CD4-positive, alpha-beta T cell treated with Interleukin-12 subunit alpha and Interleukin-12 subunit beta, for 1 hour (primary cell): ENCODE measurements at regions not wholly inside any gene's neighbourhood (a gene's known extent, or its start where the extent isn't known, plus 50 kb on each side); places are given as distances from the start of the nearest gene placed in this dataset.
"Not testable (repeated sequence)": the region's sequence is repeated elsewhere in the genome, so short reads cannot be mapped to it uniquely, and the experiment has no call there.

ENCODE experiments used
- DNase-seq: peaks from one replicate; pipeline ENCODE4 v3.0.0-alpha.2; 2020

DNA sequence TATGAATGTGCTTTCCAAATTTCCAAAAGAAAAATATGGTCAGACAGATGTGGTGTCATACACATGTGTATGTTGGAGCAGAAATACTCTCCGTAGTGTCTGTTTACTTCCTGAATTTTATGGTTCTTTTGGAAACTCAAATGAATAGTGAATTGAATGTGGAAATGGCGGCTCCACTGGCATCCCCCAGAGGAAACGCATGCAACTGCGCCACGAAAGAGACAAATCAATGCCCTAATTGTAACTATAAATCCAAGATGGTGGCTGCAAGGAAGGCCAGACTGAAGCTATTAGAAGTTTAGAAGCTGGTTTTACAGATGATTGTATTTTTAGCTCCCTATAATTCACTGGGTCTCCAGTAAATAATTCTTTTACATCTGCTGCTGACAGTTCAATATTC is 246.7 kb downstream of the FGFR2 start:
- DNase-seq = no peak

DNA sequence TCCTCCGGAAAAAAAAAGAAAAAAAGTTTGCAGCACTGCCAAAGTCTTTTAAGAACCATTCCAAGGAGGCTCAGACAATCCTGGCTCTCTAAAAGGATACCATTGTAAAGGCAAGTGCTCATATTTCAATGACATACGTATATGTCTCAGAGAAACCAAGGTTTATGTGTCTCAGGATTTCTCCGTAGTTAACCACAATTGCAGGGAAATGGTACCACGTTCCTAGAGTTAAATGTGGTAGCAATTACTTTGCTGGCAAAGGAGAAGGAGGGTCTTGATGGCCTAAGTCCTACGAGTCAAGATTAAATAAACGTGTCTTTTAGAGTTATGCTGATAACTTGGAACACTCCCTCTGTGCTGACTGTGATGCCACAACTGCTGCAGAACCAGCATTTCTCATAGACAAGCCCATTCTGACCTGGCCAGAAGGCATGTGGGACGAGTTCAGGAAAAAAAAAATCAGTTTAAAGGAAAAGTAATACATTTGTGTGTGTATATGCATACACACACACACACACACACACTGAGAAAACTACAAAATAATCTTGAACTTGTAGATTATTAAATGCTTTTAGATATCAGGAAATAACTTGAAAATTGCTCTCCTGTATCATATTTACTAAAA is 245.9 kb downstream of the FGFR2 start:
- DNase-seq = no peak

DNA sequence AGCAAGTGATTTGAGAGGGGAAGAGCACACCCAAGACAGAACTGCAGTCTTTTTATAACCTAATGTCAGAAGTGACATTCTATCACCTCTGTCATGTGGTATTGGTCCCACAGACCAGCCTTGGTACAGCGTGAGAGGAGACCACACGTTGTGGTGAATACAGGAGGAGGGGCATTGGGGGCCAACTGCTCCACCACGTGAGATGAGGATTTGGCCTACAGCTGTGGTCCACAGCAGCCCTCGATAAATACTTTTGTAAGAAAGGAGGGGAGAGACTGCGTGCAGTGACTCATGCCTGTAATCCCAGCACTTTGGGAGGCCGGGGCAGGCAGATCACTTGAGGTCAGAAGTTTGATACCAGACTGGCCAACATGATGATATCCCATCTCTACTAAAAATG is 243.1 kb downstream of the FGFR2 start:
- DNase-seq = no peak

DNA sequence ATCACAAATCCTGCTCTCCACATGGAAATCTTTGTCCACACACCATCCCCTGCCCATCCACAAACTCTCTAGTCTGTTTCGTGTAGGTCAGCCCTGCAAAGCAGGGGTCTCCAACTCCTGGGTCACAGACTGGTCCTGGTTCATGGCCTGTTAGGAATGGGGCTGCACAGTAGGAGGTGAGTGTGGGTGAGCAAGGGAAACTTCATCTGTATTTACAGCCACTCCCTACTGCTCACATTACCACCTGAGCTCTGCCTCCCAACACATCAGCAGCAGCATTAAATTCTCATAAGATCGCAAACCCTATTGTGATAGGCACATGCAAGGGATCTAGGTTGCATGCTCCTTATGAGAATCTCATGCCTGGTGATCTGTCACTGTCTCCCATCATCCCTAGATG is 242.1 kb downstream of the FGFR2 start:
- DNase-seq = no peak

DNA sequence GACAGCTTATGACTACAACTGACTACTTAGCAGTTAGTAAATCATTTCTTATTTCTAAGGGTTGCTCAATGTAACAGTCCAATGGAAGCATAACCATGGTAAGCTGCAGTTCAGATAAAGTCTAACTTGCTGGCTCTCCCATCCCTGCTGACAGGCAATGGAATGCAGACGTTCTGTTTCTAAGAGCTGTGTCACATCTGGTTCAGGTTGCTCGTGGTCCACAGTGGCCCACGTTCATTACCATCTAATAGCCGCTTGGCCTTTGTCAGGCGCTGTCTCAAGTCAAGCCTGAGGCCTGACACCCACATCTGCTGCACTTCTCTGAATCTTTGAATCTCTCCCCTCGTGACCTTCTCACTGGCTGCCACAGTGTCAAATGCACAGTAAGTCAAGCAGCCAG is 240.8 kb downstream of the FGFR2 start:
- DNase-seq = no peak

DNA sequence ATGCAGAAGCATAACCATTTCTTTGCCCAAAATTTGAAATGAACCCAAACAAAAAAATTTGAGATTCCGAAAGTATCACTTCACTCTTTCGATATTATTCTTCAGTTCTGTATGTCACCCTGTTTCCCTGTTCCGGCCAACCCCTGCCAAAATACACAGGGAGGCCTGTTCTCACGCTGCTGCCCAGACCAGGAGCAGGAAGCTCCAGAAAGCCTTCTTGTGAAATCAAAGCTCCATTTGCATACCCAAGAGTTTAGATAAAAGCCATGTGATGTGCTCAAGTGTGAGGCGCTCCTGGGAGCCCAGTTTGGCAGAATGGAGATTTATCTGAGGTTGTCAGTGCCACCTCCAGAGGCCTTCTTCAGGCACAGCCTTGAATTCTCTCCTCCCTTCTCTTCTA is 236.2 kb downstream of the FGFR2 start:
- DNase-seq = no peak

DNA sequence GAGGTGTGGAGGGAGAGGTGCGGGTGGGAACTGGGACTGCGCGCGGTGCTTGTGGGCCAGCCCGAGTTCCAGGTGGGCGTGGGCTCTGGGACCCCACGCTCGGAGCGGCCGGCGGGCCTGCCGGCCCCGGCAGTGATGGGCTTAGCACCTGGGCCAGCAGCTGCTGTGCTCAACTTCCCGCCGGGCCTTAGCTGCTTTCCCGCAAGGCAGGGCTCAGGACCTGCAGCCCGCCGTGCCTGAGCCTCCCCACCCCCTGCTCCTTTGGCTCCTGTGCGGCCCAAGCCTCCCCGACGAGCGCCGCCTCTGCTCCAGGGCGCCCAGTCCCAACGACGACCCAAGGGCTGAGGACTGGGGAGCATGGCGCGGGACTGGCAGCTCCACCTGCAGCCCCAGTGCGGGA is 232.7 kb downstream of the FGFR2 start:
- no peak for DNase-seq

DNA sequence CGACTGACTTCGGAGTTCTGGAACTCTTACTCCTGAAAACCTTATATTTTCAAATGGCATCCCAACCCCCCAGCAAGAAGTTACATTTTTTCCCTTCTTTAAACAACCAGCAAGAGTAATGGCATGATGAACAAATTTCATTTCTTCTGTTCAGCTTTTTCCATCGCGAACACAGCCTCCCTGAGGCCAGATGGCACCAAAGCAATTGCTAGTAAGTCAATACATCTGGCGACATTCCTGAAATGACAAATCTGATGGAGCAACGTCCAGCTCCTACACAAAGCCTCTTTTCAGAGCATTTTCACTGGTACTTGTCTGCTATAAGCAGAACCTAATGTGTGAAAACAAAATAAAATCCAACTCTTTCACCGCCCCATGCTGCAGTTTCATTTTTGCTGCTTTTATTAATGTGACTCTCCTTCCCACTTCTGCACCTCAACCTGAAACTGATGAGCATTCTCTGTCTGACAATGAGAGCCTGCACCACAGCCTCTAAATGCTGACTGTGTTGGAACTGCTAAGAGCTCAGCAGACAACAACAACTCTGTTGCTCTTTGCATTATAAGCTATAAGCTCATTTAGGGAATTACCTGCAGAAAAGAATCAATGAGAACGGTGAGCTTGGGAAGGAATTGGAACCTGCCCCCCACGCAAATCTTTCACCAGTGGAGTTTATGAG is 229.8 kb downstream of the FGFR2 start:
- DNase-seq = no peak

DNA sequence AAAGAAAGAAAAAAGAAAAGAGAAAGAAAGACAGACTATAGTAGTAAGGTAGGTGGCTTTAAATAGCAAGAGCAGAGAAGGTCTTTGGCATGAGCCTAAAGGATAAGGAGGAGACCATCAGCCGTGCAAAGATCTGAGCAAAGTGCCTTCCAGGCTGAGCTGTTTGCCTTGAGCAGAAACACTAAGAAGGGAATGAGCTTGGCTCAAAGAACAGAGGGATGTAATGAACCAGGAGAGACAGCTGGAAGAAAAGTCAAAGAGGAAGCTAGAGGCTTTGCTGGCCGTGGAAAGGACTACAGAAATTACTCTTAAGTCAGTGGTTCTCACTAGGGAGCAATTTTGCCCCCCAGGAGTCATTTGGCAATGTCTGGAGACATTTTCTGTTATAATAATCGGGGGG is 228.6 kb downstream of the FGFR2 start:
- DNase-seq = no peak

DNA sequence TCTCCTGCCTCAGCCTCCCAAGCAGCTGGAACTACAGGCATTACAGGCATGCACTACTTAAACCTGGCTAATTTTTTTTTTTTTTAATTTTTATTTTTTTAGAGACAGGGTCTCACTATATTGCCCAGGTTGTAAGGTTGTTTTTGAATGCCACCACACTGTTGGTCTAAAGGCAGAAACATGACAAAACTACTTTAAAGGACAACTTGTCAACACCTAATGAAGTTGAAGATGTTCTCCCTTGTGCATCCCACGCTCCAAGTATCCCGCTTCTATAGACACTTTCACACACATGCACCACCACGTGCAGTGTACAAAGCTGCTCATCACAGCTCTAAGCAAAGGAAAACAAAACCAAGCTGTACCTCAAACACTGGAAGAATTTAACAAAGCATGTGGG is 226.4 kb downstream of the FGFR2 start:
- no peak for DNase-seq

DNA sequence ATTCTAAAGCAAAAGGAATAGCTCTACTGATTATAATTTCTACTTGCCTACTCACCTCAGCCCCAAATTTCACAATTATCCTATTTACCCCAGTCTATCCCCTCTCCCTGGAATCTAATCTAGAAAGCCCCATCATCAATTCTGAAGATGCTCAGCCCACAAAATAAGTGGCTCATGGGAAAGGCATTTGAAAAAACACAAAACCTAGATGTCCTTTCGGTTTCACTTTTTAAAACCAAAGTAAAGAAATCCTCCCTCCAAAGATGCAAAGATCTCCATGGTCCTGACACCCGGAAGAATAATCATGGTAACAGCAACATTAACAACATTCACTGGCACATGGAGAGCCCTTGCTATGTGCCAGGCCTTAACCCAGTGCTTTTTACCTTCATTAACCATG is 224.8 kb downstream of the FGFR2 start:
- DNase-seq = no peak

DNA sequence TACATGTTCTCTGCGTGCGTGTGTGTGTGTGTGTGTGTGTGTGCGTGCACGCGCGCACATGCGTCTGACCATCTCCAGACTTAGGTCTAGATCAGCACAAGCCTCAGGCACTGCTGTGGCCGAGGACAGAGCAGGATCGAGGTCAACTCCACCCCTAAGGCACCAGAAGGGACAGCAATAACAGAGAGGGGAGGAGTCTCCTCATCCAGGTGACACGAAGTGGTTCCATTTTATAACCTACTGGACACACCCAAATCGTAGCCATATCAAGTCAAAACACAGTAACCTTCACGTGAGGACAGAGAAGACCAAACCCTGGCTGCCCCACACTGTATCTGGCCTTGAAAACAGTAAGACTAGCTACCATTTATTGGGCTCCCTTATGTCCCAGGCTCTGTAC is 224.1 kb downstream of the FGFR2 start:
- DNase-seq = no peak

DNA sequence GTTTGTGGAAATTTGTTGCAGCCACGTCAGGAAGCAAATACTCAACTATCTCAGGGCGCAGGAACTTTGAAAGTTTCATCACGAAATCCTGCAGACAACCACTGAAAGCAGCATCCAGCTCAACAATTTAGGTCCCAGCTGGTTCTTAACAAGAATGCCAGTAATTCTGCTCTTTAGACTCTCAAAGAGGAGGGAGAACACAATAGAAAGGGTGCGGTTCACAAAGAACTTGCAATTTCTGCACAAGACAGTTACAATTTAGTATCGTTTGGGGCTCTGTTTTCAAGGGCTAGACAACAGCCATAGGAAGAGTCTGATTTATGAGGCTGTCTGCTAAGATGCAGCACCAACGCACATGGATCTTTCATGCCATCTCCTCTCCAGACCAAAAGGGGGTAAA is 223.1 kb downstream of the FGFR2 start:
- DNase-seq = no peak

DNA sequence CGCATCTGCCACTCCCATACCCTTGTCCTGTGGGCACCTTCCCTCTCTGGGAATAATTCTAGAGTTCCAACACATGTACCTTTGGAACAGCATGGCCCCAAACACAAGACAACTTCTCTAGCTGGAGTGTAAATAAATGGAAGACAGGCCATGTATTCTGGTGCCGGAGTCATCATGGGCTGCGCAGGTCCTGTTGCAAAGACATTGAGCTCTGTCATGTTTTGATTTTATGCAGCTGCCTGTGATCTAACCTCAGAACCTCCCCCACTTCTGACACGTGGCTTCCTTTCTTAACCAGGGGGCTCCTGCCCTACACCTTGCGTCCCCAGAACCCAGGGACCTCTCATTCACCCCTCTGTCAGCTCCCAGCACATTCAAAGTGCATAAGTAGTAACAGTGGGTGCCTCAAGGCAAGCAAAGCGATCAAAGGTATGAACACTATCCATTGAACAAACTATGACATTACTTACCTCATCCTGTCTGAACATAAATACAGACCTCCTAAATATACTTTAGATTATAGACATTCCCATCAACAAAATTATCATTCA is 219.9 kb downstream of the FGFR2 start:
- no peak for DNase-seq

DNA sequence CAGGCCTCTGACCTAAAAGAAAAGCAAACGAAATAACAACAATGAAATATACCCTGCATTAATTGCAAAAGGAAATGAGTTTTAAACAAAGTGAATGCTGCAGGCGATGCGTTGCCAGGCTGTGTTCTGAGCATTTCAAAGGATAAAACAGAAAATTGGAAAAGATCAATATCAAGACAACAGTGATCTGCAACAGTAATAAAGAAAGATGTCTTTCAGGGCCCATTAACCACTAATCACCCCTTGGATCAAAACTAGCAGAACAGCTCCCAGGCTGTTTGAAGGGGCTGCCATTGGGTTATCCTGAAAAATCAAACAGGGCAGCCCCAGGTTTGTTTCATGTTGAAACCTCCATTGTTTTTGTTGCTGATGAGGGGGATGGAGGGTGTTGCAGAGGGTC is 219.2 kb downstream of the FGFR2 start:
- no peak for DNase-seq

DNA sequence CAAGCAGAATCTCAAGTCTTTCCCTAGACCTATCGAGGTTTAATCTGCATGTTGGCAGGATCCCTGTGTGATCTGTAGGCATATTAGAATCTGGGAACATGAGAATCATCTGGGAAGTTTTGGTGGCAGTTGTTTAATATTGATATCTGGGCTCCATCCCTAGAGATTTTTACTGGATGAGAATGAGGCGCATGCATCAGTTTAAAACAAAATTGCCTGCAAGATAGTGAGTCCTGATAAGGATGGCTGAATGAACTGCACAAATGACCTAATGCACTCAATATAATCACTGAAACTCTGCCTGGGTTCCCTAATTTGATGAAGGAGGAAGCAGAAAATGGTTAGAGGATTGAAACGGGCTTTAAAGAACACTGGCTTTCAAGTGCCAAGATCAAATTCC is 218.0 kb downstream of the FGFR2 start:
- no peak for DNase-seq

DNA sequence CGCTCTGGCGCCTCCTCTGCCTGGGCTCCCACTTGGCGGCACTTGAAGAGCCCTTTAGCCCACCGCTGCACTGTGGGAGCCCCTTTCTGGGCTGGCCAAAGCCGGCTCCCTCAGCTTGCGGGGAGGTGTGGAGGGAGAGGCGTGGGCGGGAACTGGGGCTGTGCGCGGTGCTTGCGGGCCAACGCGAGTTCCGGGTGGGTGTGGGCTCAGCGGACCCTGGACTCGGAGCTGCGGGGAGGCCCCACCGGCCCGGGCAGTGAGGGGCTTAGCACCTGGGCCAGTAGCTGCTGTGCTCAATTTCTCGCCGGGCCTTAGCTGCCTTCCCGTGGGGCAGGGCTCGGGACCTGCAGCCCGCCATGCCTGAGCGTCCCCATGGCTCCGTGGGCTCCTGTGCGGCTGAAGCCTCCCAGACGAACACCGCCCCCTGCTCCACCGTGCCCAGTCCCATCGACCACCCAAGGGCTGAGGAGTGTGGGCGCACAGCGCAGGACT is 216.2 kb downstream of the FGFR2 start:
- not testable (repeated sequence) for DNase-seq

DNA sequence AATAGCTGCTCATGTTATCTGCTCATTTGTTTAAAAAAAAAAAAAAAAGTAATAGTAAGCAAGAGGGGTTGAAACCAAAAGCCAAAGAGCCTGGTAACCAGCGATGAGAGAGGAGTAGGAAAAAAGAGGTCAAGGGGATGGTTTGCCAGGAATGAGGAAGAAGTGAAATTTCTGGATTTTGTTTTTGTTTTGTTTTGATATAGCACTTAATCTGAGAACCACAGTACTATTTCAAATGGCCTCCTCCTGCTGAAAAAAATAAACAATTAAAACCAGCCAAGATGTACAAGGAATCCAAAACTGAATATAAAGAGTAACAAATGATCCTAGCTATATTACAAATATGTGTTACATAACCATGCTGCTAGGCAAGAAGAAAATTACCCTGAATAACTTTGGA is 213.1 kb downstream of the FGFR2 start:
- no peak for DNase-seq

DNA sequence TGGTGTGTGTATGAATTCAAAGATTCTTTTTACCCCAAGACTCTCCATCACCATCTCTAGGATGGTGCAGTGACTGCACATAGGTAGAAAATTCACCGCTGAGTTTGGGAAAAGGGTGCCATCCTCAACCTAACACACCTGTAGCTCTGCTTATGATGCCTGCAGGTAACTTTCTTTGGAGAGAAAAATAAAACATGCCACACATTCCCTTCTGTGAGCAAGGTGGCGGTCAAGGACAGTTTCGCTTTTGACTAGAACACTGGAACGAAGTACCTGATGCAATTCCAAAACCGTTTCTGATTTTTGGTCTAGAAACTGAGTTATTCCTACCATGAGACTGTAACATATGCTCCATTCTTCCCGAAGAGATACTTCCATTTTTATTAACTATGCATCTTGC is 205.6 kb downstream of the FGFR2 start:
- no peak for DNase-seq

DNA sequence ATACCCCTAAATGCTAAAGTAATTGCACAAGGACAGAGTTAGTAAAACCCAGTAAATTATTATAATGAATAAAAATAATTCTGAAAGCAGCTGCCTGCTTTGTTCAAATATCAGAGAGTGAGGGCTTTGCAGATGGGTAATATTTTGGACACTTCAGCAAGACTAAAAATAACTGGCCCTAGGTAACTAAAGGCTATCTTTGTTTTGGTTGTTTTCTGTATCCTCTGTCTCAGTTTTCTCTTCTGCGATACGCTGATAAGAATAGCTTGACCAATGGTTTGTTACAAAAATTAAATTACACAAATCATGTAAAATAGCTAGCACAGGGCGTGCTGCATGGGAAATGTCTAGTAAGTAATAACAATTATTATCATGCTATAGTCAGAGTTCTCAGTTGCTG is 204.7 kb downstream of the FGFR2 start:
- DNase-seq = no peak

DNA sequence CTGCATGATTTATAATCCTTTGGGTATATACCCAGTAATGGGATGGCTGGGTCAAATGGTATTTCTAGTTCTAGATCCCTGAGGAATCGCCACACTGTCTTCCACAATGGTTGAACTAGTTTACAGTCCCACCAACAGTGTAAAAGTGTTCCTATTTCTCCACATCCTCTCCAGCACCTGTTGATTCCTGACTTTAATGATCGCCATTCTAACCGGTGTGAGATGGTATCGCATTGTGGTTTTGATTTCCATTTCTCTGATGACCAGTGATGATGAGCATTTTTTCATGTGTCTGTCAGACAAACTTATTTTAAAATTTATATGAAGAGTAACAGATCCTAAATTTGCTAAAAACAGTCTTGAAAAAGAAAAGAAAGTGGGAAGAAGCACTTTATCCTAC is 197.7 kb downstream of the FGFR2 start:
- DNase-seq = not testable (repeated sequence)

DNA sequence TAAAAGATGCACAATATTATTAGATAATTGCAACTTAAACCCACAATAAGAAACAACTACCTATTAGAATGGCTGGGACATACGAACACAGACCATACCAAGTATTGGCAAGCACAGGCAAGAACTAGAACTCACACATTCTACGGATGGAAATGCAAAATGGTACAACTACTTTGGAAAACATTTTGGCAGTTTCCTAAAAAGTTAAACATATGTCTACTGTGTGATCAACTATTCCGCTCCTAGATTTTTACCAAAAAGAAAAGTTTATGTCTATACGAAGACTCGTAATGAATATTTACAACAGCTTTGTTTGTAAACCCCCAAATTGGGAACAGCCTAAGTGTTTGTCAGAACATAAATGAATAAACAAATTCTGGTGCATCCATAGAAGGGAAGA is 194.7 kb downstream of the FGFR2 start:
- DNase-seq = no peak

DNA sequence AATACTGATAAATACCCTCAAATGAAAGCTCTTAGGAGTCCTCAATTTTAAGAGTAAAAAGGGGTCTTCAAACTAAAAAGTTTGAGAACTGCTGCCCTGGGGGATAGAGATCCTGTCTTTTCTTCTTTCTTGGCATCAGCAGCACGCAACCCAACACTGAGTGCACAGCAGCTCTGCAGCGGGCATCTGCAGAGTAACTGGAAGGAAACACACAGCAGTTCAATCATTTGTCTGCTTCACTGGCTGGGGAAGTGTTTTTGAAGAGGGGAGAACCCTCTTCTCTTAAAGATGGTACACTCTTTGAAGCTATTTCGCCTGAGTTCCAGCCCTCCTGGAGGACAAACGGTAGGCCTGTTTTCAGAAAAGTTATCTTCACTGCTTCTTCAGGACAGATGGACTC is 193.6 kb downstream of the FGFR2 start:
- DNase-seq = no peak

DNA sequence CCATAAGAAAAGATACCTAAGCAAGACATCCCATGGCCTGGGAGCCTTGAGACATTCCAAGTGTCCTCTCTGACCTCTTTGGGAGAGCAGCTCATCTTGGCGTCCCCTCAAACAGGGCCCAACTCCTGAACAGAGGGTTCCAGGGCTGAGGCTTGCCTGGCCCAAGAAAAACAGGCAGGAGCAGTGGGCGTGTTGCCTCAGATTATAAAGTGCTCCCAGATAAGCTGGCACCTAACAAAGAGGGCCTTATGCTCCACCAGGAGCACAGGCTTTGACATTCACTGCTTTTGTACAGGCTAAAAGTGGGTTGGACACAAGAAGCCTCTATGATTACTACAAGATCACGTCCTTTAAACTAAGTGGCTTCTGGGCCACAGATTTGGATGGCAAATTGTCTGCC is 193.1 kb downstream of the FGFR2 start:
- no peak for DNase-seq

DNA sequence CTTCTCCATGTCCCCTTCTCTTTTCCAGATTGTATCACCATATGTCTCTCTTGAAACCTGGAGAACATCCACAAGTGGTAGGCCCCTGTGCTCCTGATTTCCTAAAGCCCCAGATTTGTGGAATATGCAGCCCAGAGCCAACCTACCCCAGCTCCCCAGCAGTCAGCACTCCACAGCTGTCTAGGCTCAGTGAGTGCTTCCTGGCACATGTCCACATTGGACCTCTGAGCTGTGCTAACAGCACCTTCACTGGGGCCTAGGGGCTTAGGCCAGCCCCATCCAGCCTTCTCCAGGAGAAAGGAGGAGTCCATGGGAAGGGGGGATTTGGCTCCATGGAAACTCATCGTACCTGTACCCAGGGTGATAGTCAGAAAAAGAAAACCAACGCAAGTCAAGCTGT is 192.7 kb downstream of the FGFR2 start:
- no peak for DNase-seq
